HG02884 (cell line): ENCODE measurements at regions not wholly inside any gene's neighbourhood (a gene's known extent, or its start where the extent isn't known, plus 50 kb on each side); places are given as distances from the start of the nearest gene placed in this dataset.
A peak's percentile ranks its signal among the peaks of the same experiment; 100 is the strongest.

Experiments used
- ATAC-seq: cut with Tn5 transposase; IDR thresholded peaks from one replicate; pipeline ENCODE4 v1.9.1; 2021; ENCODE audit warnings: mild to moderate bottlenecking, moderate library complexity; ENCODE audit not compliant: unreplicated experiment

GRCh38 chrX:22392133-22392948 lies 119.6 kb downstream of the CBLL2 start:
- no peak for ATAC-seq

GRCh38 chrX:22395372-22395771 lies 122.7 kb downstream of the CBLL2 start:
- ATAC-seq: no peak

DNA sequence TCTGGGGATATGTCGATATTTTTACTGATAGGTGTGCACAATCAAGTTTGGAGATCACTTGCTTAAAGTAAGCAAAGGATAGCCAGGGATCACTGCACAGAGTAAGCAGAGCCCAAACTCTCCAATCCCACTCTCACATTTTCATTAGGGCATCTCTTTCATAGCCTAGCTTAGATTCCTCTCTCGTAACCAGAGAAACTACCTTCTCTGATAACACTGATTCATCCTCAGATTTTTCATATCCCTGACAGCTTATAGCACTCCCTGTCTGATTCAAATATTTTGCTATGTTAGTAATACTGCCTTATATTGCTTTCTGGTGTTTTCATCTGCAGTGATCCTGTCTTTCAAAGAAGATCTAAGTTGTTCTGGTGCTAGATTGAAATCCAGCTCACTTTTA lies 123.7 kb downstream of the CBLL2 start:
- ATAC-seq: no peak

DNA sequence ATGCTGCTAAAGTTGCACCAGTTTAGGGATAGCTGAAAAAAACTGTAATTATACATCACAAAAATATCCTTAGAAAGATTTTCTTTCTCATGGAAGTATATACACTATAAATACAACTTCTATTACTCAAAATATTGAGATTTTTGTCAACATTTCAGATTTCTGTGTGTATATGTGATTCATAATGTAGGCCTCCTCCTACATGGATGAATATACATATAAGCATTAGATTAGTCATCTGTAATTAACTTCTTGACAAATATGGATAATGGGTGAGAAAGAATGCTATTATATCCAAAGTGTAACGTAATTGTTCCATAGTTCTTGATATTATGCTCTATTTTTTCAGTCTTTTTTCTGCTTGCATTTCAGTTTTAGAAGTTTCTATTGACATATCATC lies 124.9 kb downstream of the CBLL2 start:
- no peak for ATAC-seq

- no peak for ATAC-seq
Measured at GRCh38 chrX:22399437-22400192, 126.9 kb downstream of the CBLL2 start.

DNA sequence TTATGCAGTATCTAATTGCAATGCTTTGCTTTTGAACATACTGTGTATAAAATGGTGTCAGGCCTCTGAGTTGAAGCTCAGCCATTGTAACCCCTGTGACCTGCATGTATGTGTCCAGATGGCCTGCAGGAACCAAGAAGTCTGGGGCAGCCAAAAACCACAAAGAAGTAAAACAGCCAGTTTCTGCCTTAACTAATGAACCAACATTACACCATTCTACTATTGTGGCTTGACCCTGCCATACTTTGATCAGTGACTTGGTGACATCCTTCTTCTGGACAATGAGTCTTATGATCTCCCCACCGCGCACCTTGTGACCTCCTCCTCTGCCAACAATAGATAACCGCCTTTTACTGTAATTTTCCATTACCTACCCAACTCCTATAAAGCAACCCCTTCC lies 131.6 kb downstream of the CBLL2 start:
- ATAC-seq: no peak

- ATAC-seq: no peak
Measured at GRCh38 chrX:22406201-22406737, 133.6 kb downstream of the CBLL2 start.

- ATAC-seq: peak; percentile 52
Measured at GRCh38 chrX:22409418-22409817, 136.7 kb downstream of the CBLL2 start.

DNA sequence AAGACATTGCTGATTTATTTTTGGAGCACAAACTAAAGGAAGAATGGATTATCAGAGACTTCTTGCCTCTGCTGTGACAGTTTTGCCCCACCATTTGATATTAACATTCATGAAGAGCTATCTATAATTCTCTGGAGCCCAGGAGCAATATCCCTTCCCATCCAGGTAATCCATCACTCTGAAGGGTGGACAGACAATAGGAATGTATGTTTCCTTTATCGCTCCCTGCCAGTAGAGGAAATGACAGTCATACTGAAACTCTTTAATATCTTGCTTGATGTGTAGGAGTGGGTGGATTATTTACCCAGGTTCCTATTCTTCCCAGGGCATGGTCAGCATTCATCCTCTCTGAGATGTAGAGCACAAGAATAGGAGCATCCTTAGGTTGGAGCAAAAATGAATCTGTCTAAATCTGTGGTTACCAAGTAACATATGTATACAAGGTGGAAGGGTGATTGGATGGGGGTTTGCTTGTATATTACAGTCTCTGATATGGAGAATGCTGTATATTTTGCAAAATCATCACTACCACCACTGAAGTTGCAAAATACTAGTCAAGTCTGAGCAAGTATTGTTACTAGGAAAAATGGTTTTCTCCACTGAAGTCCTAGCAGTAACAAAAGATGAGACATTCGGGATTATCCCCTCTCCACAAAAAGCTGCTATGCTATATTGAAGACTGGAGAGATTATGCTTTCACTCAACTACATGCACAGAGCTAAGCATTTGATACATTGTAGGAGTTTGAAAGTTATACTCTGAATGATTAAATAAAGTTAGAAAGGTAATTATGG lies 151.6 kb downstream of the CBLL2 start:
- no peak for ATAC-seq

DNA sequence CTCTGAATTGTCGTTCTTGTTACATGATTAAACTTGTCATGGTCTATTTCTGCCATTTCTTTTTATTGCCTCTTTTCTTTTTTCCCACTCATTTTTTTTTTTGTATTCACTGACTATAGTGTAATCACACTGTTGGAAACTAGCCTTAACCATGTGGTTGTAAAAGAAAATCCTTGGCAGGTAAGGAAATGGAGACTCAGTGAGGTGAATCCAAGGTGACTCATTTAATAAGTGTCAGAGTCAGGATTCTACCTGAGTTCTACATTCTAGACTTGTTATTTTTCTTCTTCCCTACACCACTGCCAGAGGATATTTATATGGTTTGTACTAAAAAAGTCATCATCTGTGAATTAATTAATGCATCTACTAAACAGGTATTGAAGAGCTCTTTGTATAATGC lies 152.2 kb downstream of the CBLL2 start:
- ATAC-seq: no peak

GRCh38 chrX:22429704-22430103 lies 157.0 kb downstream of the CBLL2 start:
- ATAC-seq: no peak

DNA sequence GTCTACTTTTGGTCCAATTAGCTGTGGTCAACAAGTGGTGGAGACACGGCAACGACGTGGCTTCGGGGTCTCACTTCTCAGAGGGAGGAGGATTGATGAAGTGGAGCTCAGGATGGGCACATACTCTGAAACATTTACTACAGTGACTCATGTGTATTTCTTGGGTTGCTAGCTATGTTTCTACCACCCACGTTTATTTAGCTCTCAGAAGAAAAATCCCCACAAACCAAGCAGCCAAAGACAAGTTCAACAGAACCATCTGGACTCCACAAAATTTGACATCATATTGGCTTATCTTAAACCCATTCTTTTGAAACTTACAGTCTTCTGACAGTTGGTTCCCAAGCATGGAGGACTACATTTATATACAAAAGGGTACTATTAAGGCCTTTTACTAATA lies 158.0 kb downstream of the CBLL2 start:
- ATAC-seq: no peak

DNA sequence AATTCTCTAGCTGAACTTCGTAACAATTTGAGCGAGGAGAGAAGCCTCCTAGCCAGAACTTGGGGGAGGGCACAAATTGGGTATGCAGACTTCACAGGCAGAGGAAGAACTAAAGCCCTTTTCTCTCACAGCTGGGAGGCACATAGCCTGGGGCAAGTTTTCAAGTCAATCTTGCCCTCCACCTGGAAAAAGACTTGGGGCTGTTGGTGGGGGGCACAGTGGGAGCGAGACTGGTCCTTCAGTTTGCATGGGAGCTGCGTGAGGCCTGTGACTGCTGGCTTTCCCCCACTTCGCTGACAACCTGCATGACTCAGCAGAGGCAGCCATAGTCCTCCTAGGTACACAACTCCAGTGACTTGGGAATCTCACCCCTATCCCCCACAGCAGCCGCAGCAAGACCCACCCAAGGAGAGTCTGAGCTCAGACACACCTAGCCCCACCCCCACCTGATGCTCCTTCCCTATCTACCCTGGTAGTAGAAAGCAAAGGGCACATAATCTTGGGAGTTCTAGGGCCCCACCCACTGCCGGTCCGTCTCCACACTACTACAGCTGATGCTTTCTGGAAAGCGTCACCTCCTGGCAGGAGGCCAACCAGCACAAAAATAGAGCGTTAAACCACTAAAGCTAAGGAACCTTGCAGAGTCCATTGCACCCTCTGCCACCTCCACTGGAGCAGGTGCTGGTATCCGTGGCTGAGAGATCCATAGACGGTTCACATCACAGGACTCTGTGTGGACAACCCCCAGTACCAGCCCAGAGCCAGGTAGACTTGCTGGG lies 160.8 kb downstream of the CBLL2 start:
- no peak for ATAC-seq

DNA sequence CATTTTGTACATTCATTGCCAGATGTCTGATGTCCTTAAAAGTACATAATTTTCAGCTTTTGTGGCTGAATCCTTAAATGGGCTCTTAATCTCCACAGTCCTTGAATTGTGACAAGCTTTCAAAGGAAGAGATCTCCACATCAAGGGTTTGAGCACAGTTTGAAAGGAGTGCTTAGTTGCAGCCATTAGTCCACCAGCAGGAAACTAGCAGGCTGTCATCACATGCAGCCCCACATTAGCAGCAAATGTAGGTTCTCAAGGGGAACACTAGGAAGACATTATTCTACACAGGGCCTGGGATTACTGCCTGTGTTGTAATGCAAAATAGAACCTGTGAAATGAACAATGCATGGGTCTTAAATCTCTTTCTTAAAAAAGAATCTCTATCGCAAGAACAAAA lies 173.2 kb downstream of the CBLL2 start:
- no peak for ATAC-seq

- ATAC-seq: no peak
Measured at GRCh38 chrX:22462959-22463358, 190.2 kb downstream of the CBLL2 start.

DNA sequence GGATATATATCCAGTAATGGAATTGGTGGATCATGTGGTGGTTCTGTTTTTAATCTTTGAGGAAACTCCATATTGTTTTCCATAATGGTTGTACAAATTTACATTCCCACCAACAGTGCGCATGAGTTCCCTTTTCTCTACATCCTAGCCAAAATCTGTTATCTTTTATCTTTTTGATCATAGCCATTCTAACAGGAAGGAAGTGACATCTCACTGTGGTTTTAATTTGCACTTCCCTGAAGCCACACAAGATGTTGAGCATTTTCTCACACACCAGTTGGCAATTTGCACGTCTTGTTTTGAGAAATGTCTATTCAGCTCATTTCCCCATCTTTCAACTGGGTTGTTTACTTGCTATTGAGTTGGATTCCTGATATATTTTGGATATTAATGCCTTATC lies 194.9 kb downstream of the CBLL2 start:
- no peak for ATAC-seq

DNA sequence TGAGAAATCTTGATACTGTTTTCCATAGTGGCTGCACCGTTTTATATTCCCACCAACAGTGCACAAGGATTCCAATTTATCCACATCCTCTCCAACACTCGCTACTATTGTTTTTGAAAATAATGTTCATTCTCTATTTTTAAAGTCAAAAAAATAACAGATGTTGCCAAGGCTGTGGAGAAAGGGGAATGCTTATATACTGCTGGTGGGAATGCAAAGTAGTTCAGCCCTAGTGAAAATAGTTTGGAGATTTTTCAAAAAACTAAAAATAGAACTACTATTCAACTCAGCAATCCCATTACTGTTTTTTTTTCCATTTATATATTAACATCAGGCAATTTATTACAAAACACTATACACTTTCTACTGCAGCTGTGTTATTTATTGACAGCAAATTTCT lies 208.7 kb downstream of the CBLL2 start:
- ATAC-seq: no peak

GRCh38 chrX:22486296-22486695 lies 213.6 kb downstream of the CBLL2 start:
- no peak for ATAC-seq

- no peak for ATAC-seq
Measured at GRCh38 chrX:22516893-22517292, 244.2 kb downstream of the CBLL2 start.

GRCh38 chrX:22520128-22520828 lies 247.6 kb downstream of the CBLL2 start:
- ATAC-seq: no peak
